ENCODE measurements at regions not wholly inside any gene's neighbourhood (a gene's known extent, or its start where the extent isn't known, plus 50 kb on each side); places are given as distances from the start of the nearest gene placed in this dataset.
"Not testable (repeated sequence)": the region's sequence is repeated elsewhere in the genome, so short reads cannot be mapped to it uniquely, and the experiment has no call there.

- Mint-ChIP-seq H3K9me3 (no peaks in the 10 kb centered on the region), H3K27ac (no peak overlapping the region), H3K4me3 (no peak overlapping the region), H3K36me3 (peaks cover 1% of the 10 kb centered on the region), H3K4me1 (ENCODE audit: low read depth) (peaks cover 31% of the 10 kb centered on the region), H3K27me3 (no peaks in the 10 kb centered on the region)
- POLR2A ChIA-PET: no interaction called here
- CTCF ChIA-PET: interaction anchor here (1.0 to 2.0 kb wide), 2 partner anchors 57 to 259 kb away, joined by 3 to 6 read pairs; no protein-coding TSS in a partner anchor
- peak; percentile 2 for DNase-seq
- intact Hi-C loops (cut with micrococcal nuclease): no loop called here
These were observed 200.3 kb downstream of the DLL1 start for GRCh38 chr6:170090561-170090960.

- intact Hi-C loops (cut with micrococcal nuclease): loop anchor here (2.0 to 10.0 kb wide), 4 partner anchors 99 to 389 kb away; partner anchors contain the start of gene DLL1
- ChIA-PET POLR2A (interaction anchor here (1.1 kb wide), 1 partner anchor 9 kb away, joined by 3 read pairs; no protein-coding TSS in a partner anchor), CTCF (interaction anchor here (1.0 to 2.0 kb wide), 2 partner anchors 58 to 258 kb away, joined by 3 to 6 read pairs; no protein-coding TSS in a partner anchor)
- Mint-ChIP-seq H3K36me3 (peaks cover 1% of the 10 kb centered on the region), H3K27ac (peak overlapping the region; percentile 85), H3K4me1 (ENCODE audit: low read depth) (peaks cover 31% of the 10 kb centered on the region), H3K9me3 (no peaks in the 10 kb centered on the region), H3K4me3 (peak overlapping the region; percentile 66), H3K27me3 (no peaks in the 10 kb centered on the region)
- no peak for DNase-seq
These were observed 200.9 kb downstream of the DLL1 start for GRCh38 chr6:170089963-170090362.

- H3K9me3 Mint-ChIP-seq: no peaks in the 10 kb centered on the region
- CTCF ChIA-PET: interaction anchor here (1.4 kb wide), 1 partner anchor 98 kb away, joined by 3 read pairs; no protein-coding TSS in a partner anchor
- H3K4me1 Mint-ChIP-seq (ENCODE audit: low read depth): peaks cover 31% of the 10 kb centered on the region
- peak overlapping the region; percentile 85 for H3K27ac Mint-ChIP-seq
- POLR2A ChIA-PET: interaction anchor here (1.0 kb wide), 1 partner anchor 59 kb away, joined by 3 read pairs; no protein-coding TSS in a partner anchor
- H3K27me3 Mint-ChIP-seq: no peaks in the 10 kb centered on the region
- H3K36me3 Mint-ChIP-seq: peaks cover 1% of the 10 kb centered on the region
- peak; percentile 28 for DNase-seq
- intact Hi-C loops (cut with micrococcal nuclease): loop anchor here (1.0 to 10.0 kb wide), 5 partner anchors 59 to 388 kb away; partner anchors contain the start of gene DLL1
- peak overlapping the region; percentile 68 for H3K4me3 Mint-ChIP-seq
These were observed 202.3 kb downstream of the DLL1 start for GRCh38 chr6:170088582-170088955.

GRCh38 chr6:170087941-170088581 is 202.8 kb downstream of the DLL1 start:
- CTCF ChIA-PET: interaction anchor here (1.4 kb wide), 1 partner anchor 98 kb away, joined by 3 read pairs; no protein-coding TSS in a partner anchor
- peak; percentile 75 for DNase-seq
- Mint-ChIP-seq H3K36me3 (peaks cover 1% of the 10 kb centered on the region), H3K4me1 (ENCODE audit: low read depth) (peaks cover 31% of the 10 kb centered on the region), H3K27me3 (no peaks in the 10 kb centered on the region), H3K9me3 (no peaks in the 10 kb centered on the region), H3K27ac (peak overlapping the region; percentile 85), H3K4me3 (peak overlapping the region; percentile 68)
- POLR2A ChIA-PET: no interaction called here
- intact Hi-C loops (cut with micrococcal nuclease): loop anchor here (1.0 to 10.0 kb wide), 5 partner anchors 59 to 387 kb away; partner anchors contain the start of gene DLL1

- CTCF ChIA-PET, DNase-seq, H3K27me3 Mint-ChIP-seq: not testable (repeated sequence)
These were observed 203.5 kb downstream of the DLL1 start for GRCh38 chr6:170087421-170087780.

GRCh38 chr6:170086639-170087420 is 204.0 kb downstream of the DLL1 start:
- no peak for DNase-seq
- Mint-ChIP-seq H3K27me3 (no peaks in the 10 kb centered on the region), H3K36me3 (peaks cover 1% of the 10 kb centered on the region), H3K27ac (peak overlapping the region; percentile 25), H3K4me1 (ENCODE audit: low read depth) (peaks cover 31% of the 10 kb centered on the region), H3K4me3 (peak overlapping the region; percentile 20), H3K9me3 (no peaks in the 10 kb centered on the region)
- ChIA-PET POLR2A (no interaction called here), CTCF (interaction anchor here (1.0 kb wide), 1 partner anchor 255 kb away, joined by 3 read pairs; no protein-coding TSS in a partner anchor)
- intact Hi-C loops (cut with micrococcal nuclease): loop anchor here (10.0 kb wide), 1 partner anchor 208 kb away; the partner anchor contains the start of gene DLL1

More at GRCh38 chr6:170087421-170087780, 203.5 kb downstream of the DLL1 start:
- H3K36me3 Mint-ChIP-seq, H3K9me3 Mint-ChIP-seq, H3K27ac Mint-ChIP-seq, H3K4me3 Mint-ChIP-seq, POLR2A ChIA-PET: not testable (repeated sequence)
- peaks cover 31% of the 10 kb centered on the region for H3K4me1 Mint-ChIP-seq (ENCODE audit: low read depth)
- intact Hi-C loops (cut with micrococcal nuclease): loop anchor here (10.0 kb wide), 1 partner anchor 207 kb away; the partner anchor contains the start of gene DLL1

- Mint-ChIP-seq H3K27me3 (no peaks in the 10 kb centered on the region), H3K27ac (no peak overlapping the region), H3K4me3 (no peak overlapping the region), H3K9me3 (no peaks in the 10 kb centered on the region), H3K36me3 (peaks cover 1% of the 10 kb centered on the region), H3K4me1 (ENCODE audit: low read depth) (peaks cover 31% of the 10 kb centered on the region)
- ChIA-PET CTCF (interaction anchor here (1.0 kb wide), 1 partner anchor 254 kb away, joined by 3 read pairs; no protein-coding TSS in a partner anchor), POLR2A (no interaction called here)
- intact Hi-C loops (cut with micrococcal nuclease): loop anchor here (10.0 kb wide), 1 partner anchor 209 kb away; the partner anchor contains the start of gene DLL1
- DNase-seq: no peak
These were observed 205.1 kb downstream of the DLL1 start for GRCh38 chr6:170085475-170086401.

GRCh38 chr6:170084166-170084730 is 206.6 kb downstream of the DLL1 start:
- no peak overlapping the region for H3K27ac Mint-ChIP-seq
- ChIA-PET POLR2A (no interaction called here), CTCF (no interaction called here)
- no peak overlapping the region for H3K4me3 Mint-ChIP-seq
- no peaks in the 10 kb centered on the region for H3K27me3 Mint-ChIP-seq
- intact Hi-C loops (cut with micrococcal nuclease): loop anchor here (10.0 kb wide), 1 partner anchor 211 kb away; the partner anchor contains the start of gene DLL1
- H3K9me3 Mint-ChIP-seq: no peaks in the 10 kb centered on the region
- H3K36me3 Mint-ChIP-seq: peaks cover 1% of the 10 kb centered on the region
- peaks cover 16% of the 10 kb centered on the region for H3K4me1 Mint-ChIP-seq (ENCODE audit: low read depth)
- DNase-seq: no peak

GRCh38 chr6:170083236-170084051 is 207.4 kb downstream of the DLL1 start:
- ChIA-PET POLR2A (no interaction called here), CTCF (no interaction called here)
- H3K27me3 Mint-ChIP-seq: no peaks in the 10 kb centered on the region
- no peaks in the 10 kb centered on the region for H3K36me3 Mint-ChIP-seq
- H3K27ac Mint-ChIP-seq: no peak overlapping the region
- intact Hi-C loops (cut with micrococcal nuclease): loop anchor here (10.0 kb wide), 1 partner anchor 211 kb away; the partner anchor contains the start of gene DLL1
- no peak overlapping the region for H3K4me3 Mint-ChIP-seq
- peaks cover 10% of the 10 kb centered on the region for H3K4me1 Mint-ChIP-seq (ENCODE audit: low read depth)
- no peaks in the 10 kb centered on the region for H3K9me3 Mint-ChIP-seq
- DNase-seq: no peak

- Mint-ChIP-seq H3K27me3 (no peaks in the 10 kb centered on the region), H3K4me3 (no peak overlapping the region), H3K4me1 (ENCODE audit: low read depth) (peaks cover 3% of the 10 kb centered on the region), H3K36me3 (no peaks in the 10 kb centered on the region), H3K9me3 (no peaks in the 10 kb centered on the region), H3K27ac (no peak overlapping the region)
- peak; percentile 16 for DNase-seq
- ChIA-PET POLR2A (no interaction called here), CTCF (no interaction called here)
- intact Hi-C loops (cut with micrococcal nuclease): loop anchor here (10.0 kb wide), 1 partner anchor 212 kb away; the partner anchor contains the start of gene DLL1
These were observed 208.2 kb downstream of the DLL1 start for GRCh38 chr6:170082531-170083187.
